ENCODE measurements at regions not wholly inside any gene's neighbourhood (a gene's known extent, or its start where the extent isn't known, plus 50 kb on each side); places are given as distances from the start of the nearest gene placed in this dataset.

DNA sequence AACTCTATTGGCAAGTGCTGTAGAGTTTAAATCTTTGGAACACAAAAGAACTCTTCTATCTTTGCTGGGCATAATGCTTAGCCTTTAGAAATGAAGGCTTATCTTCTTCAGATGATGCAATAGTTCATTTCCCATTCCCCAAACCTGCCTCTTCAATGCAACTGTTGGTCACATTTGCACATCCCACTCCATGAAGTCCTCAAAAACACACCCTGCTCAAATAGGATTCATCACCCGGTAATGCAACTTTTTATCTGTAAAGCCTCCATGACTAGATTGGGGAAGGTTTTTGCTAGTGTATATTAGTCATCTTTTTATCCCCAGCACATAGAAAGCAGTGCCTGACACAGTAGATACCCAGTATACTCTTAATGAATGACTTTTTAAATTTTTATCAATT is 376.4 kb downstream of the RBM43 start:
- ATAC-seq = no peak
- no peak for DNase-seq (ENCODE audit: missing footprints)
- intact Hi-C loops (cut with DNase I) = no loop called here

DNA sequence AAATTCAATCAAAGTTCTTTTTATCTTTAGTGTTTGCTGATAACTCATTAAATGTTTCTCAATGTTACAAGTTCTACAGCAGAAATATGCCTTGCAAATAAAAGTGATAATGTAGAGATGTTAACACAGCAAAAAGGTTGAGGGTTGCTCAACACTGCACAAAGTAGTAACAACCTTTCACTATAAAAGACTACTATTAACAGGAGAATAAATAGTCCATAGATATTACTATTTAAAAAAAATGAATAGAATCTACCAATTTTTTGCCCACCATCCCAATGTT is 378.1 kb downstream of the RBM43 start:
- DNase-seq (ENCODE audit: missing footprints) (no peak), ATAC-seq (no peak)
- intact Hi-C loops (cut with DNase I) = no loop called here

DNA sequence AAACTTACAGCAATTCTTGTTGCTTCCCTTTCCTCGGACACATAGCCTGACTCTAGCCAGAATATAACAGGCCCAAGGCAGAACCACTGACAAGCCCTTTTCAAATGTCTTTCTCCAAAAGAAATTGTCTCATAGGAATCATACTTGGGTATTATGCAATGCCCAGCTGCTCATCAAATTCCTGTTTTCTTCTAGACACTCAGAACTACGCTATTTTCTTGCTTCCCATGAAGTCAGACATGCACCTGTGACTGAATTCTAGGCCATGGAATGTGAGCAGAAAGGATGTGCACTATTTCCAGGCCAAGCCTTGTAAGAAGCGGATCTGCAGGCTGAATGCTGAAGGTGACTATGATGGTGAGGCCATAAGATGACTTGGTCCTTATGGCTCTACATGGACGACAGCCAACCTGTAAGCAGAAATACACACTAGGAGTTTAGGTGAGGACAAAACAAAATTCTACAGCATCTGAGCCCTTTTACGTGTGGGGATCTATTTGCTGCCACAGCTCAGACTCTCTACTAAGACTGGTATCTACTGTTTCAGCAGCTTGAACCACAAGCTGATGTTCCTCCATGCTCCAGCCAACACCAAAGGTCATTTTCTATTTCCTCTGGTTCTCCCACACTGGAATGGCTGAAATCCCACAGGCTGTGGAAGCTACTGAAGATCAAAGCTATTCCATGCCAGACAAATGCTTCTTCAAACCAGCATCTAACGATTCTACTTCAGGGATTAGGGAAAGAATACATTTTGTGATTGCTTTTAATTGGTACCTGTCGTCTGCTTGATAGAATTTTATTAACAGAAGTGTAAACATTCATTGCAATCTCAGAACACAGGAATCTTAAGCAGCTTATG is 378.7 kb downstream of the RBM43 start:
- intact Hi-C loops (cut with DNase I) = no loop called here
- no peak for ATAC-seq
- no peak for DNase-seq (ENCODE audit: missing footprints)

DNA sequence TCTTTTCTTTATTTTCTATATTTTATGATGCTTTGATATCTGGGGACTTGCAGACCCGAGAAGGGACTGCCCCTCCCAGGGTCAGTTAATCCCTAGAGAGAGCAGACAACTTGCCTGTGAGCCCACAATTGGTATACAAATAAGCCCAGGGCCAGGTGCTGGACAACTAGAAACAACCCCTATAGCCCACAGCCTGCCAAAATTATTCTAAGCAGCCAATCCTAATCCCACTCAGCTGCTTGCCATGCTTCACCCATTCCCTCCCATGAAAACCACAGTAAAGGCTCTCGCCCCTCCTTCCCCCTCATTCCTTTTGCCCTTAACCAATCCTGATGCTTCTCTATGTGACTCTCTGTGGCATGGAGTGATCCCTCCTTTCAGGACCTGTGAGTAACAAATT is 380.7 kb downstream of the RBM43 start:
- ATAC-seq (no peak), DNase-seq (ENCODE audit: missing footprints) (no peak)
- intact Hi-C loops (cut with DNase I) = no loop called here

DNA sequence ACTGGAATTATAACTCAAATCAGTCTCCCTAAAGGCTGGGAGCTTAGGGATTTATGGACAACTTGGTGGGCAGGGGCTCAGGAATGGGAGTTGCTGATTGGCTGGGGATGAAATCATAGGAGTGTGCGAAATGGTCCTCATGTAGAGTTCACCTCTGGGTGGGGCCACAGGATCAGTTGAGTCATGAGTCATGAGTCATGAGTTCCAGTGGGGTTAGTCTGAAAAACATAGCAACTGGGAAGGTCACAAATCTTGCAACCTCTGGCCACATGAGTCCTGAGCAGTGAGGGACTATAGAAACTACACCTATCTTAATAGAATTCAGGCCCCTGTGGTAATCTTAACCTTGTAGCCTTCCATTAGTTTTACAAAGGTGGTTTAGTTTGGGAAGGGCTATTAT is 383.3 kb downstream of the RBM43 start:
- DNase-seq (ENCODE audit: missing footprints) (no peak), ATAC-seq (no peak)
- intact Hi-C loops (cut with DNase I) = no loop called here

DNA sequence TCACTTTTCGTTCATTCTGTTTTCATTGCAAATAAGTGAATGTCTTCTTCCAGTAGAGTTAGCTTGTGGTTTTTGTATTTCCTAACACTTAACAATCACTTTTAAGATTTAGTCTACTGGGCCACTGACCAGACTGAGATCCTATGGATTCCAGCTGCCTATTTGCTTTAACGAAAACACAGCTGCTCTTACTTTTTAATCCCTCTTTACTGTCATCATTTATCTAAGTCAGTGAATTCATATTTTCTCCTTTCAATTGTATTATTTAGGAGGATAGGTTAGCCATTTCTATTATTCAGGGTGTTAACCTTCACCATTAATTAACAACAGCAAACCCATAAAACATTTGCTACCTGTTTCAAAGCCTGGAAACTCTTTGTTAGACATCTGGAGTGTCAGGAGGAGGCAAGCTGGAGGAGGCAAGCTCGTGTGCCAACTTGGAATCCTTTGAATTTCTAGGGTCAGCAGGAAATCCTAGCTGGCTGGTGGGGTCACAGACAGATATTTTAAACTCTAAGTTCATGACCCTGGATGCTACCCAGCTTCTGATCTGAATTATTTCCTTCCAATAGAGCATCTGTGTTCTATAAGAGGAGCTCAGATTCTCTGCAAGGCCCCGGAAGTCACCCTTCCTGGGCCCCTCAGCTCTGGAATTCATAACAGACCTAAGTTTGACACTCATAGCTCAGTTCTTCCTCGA is 385.3 kb downstream of the RBM43 start:
- DNase-seq (ENCODE audit: missing footprints) (no peak), ATAC-seq (no peak)
- intact Hi-C loops (cut with DNase I) = no loop called here

DNA sequence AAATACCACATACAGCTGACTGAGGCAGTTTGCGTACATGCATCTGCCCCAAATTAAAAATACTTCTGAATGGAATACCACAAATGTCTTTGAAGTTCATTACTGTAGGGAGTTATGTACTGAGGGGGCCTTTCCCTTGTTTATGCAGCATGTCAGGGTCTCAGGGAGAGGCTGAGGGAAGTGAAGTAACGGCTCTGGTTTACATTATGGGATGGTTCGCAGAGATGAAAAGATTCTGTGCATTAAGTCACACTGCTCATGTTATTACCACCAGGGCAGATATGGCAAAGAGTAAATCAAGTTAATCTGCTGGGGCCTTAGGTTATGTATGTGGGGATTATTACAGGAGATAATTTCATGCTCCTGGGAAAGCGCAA is 385.9 kb upstream of the RND3 start:
- ATAC-seq (no peak), DNase-seq (ENCODE audit: missing footprints) (no peak)
- intact Hi-C loops (cut with DNase I) = no loop called here

DNA sequence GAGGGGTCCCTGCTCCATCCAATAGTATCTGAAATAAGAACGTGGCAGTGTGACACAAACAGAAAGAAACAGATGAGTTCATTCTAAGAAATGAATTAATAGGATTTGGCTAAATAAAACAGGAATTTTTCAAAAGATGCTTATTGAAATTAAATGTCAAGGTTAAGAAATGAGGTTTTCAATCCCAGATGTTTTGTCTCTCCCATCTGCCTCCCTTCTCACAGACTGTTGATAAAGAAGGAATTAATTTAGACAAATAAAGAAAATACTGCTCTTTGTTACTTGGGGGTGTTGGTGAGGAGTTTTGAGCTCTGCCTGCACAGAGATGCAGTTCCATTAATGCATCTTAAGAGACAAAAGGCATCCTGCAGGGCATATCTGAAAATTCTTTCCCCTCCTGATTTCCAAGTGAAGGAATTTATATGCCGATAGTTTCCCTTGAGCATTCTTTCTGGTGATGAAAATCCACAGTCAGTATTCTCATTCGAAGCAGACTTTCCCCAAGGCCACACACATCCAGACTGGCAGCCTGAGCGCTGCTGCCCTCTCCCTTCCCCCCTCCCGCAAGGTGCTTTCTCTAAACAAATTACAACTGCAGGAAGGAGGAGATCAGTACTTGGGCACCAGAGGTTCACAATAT is 385.4 kb upstream of the RND3 start:
- ATAC-seq = no peak
- intact Hi-C loops (cut with DNase I) = no loop called here
- DNase-seq (ENCODE audit: missing footprints) = no peak

DNA sequence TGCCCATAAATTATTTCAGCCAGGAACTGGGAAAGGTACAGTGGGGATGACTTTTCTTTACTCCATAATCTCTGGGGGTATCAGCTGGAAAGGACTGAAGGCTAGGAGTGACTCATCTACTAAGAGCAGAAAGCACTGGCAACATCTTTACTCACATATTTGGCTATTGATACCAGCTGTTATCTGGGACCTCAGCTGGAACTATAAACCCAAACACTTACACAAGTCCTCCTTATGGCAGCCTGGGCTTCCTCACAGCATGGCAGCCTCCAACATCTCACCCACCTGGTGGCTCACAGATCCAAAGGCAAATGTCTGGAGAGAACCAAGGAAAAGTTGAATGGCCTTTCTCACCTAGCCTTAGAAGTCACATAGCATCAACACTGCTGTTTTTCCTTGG is 379.0 kb upstream of the RND3 start:
- ATAC-seq = no peak
- no peak for DNase-seq (ENCODE audit: missing footprints)
- intact Hi-C loops (cut with DNase I) = no loop called here

DNA sequence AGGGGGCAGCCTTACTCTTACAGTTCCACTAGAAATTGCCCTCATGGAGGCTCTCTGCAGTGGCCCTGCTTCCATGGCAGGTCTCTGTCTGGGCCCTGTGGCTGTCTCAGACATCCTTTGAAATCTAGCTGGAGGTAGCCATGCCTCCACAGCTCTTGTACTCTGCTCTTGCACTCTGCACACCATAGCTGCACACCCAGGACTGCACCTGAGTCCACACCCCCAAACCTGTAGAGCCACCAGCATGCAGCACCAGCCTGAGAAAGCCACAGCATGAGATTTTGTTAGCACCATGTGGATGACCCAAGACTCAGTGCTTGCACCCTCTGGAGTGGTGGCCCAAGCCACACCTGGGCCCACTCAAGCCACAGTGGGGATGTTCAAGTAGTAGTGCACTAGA is 376.2 kb upstream of the RND3 start:
- intact Hi-C loops (cut with DNase I) = no loop called here
- ATAC-seq = no peak
- DNase-seq (ENCODE audit: missing footprints) = no peak

DNA sequence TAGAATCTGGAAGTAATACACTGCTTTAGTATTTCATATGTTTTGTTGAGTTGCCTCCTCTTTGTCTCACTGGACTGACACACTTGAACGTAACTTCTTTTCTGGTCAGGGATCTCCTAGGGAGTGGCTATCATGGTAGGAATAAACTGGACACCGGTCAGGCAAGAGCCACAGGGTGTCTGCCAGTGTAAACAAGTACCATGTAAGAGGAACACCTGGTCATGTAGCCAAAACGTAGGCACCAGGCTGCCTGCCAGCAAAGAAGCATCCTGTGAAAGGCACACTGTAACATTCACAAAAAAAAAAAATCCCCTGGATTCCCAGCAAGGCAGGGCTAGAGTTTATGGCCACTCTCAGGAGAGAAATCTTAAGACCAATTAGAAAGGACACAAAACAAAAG is 372.8 kb upstream of the RND3 start:
- ATAC-seq = no peak

DNA sequence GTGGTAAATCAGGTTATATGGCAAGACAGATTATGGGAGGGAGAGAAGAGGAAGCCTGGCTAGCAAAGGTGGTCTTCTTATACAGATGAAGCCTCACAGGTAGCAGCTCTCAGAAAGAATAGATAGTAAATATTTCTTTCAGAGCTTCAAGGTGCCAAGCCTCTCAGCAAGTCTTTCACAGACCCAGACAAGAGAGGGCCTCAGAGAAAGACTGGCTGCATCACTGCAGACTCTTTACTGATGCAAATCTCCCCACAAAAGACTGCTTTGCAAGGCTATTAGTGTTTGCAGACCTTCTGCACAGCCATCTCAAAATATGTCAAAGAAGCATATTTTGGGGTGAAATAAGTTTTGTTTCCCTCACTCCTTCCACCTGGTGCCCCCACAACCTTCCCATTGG is 372.4 kb upstream of the RND3 start:
- intact Hi-C loops (cut with DNase I) = no loop called here
- ATAC-seq (no peak), DNase-seq (ENCODE audit: missing footprints) (no peak)

More for the DNA sequence above, 372.8 kb upstream of the RND3 start:
- DNase-seq (ENCODE audit: missing footprints) = no peak
- intact Hi-C loops (cut with DNase I) = no loop called here

DNA sequence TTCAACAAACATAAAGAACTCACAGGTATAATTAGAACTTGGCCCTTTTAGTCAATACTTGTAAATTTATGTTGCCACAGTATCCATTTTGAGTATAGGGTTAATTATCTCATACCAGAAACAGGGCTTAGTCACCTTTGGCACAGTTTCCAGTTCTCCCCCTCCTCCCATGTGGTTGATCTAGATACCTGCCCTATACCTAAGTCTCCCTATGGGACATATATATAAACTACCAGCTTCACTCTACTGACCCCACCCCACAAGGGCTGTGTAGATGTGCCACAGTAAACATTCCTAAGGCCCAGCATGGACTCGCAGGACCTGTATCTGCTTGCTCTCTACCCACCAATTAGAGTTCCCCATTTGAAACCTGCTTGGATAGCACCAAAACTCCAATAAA is 371.7 kb upstream of the RND3 start:
- ATAC-seq (no peak), DNase-seq (ENCODE audit: missing footprints) (no peak)
- intact Hi-C loops (cut with DNase I) = no loop called here

DNA sequence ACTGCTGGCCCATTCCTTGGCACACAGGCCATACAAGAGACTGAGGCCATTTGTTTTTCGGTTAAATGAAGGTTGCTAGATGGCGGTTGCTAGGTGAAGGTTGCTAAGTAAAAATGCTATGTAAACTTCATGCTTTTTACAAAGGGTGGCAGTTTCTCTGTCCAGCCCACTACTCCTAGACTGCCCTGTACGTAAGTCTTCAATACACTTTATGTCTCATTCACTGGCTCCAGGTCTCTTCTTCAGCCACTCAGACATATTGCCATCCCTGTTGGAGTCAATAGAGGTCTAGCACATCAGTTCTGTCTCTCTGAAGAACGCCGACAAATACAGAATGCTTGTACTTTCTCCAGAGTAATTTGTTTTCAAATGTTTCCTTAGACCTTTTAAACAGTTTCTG is 370.9 kb upstream of the RND3 start:
- no peak for DNase-seq (ENCODE audit: missing footprints)
- intact Hi-C loops (cut with DNase I) = no loop called here
- ATAC-seq = no peak

DNA sequence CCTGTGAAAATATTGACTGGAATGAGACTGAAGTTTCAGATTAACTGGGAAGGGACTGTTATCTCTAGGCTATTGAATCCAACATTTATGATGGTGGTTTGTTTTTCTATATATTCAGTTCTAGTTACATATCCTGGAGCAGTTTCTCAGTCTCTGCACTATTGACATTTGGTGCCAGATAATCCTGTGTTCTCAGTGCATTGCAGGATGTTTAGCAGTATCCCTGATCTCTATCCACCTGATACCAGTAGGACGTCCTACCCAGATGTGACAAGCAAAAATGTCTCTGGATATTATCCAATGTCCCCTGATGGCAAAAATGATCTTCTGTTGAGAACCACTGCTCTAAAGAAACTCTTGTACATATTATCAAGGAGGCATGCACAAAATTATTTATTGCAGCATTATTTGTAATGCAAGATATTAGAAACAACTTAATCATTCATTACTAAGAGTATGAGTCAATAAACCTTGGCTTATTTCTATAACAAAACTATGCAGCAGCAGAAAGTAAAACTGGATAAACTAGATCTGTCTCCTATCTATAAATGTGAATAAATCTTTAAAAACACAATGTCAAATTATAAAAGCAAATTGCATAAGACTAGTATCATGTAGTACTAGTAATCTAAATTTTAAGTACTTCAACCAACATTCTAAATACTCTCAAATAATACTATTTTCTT is 369.3 kb upstream of the RND3 start:
- ATAC-seq (no peak), DNase-seq (ENCODE audit: missing footprints) (no peak)

DNA sequence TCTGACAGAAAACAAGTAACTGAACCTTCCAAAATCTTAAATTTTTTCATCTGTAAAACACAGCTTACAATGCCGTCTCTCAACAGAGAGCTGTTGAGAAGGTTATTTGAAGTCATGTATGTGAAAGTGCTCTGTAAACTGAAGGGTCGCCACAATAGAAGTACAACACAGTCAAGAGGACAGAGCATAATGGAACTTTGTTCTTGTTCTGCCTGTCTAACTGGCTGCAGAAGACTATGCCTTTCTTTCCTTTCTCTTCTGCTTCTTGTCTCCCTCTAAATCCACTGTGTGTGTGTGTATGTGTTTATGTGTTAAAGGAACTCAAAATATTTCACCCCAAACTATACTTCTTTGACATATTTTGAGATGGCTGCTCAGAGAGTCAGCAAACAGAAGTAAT is 365.8 kb upstream of the RND3 start:
- intact Hi-C loops (cut with DNase I) = no loop called here
- DNase-seq (ENCODE audit: missing footprints) (no peak), ATAC-seq (no peak)

More for the DNA sequence above, 369.3 kb upstream of the RND3 start:
- intact Hi-C loops (cut with DNase I) = no loop called here

DNA sequence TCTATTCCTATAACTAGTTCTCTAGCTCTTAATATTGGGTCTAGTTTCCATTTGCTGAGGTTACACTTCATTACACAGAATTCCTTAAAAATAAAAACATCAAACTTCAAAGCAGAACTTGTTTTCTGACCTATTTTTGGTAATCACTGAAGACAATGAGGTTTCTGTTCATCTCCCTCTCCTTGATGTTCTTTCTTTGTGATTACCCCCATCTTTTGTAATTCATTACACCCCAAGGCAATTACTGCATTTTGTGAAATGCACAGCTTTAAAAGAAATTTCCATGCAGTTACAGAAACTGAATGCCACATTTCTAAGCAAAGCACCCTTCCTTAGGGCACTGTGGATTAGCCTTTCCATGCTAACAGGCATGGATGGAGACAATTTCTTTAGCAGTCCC is 363.2 kb upstream of the RND3 start:
- ATAC-seq = no peak
- no peak for DNase-seq (ENCODE audit: missing footprints)
- intact Hi-C loops (cut with DNase I) = no loop called here

DNA sequence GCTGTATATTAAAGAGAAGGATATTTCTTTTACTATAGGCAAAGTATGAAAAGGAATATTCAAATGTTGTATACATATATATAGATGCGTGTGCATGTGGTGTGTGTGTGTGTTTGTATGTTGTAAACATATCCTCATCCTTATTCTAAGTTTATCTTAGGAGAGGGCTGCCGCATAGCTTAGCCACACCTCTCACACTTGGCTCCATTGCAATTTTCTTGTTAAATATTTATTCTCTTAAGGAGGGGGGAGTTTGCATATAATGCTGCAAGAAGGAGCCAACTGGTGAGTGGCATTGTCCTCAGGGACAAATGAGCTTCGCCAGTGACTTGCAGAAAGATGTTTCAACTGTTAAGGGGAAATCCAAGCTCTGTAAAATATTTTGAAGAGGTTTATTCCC is 360.1 kb upstream of the RND3 start:
- ATAC-seq = no peak
- intact Hi-C loops (cut with DNase I) = no loop called here
- DNase-seq (ENCODE audit: missing footprints) = no peak

DNA sequence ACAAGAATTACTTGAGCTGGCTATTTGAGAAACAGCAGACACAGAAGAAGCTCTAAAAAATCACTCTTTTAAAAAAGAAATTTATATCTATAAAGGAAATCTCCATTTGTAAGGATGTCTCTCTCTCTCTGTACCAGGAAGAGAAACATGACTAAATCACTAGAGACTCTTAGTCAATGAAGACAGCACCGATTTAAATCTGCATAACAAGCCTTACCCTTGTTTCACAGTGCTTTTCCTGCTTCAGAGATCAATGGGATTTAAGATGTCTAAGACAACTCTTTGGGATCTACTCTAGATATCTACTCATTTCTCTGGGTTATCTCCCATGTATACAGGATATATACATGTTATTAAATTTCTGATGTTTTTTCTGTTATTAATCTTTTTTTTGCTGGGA is 359.2 kb upstream of the RND3 start:
- intact Hi-C loops (cut with DNase I) = no loop called here
- DNase-seq (ENCODE audit: missing footprints) (no peak), ATAC-seq (no peak)

DNA sequence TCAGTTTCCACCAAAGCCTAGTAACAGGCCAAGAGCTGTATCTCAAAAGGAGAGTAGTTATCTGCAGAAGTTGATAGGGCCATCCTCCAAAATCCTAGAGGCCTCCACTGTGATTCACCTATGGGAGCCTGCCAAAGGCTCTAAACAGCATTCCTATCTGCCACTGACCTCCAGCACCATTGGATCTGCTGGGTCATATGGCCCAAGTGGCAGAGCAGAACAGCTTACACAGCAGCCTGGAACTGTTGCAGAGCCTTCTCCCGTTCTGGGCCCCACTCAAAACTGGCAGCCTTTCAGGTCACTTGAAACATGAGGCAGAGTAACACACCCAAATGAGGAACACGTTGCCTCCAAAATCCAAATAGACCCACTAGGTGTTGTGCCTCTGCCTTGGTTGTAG is 345.2 kb upstream of the RND3 start:
- intact Hi-C loops (cut with DNase I) = no loop called here
- ATAC-seq = no peak
- DNase-seq (ENCODE audit: missing footprints) = no peak

All from Right ventricle myocardium inferior (tissue), 1 donor.